GM23248 (cell line): ENCODE measurements at regions not wholly inside any gene's neighbourhood (a gene's known extent, or its start where the extent isn't known, plus 50 kb on each side); places are given as distances from the start of the nearest gene placed in this dataset.

Experiments used
- DNase-seq: peaks from one replicate; pipeline ENCODE4 v3.0.0-alpha.2; 2015
- H2AFZ ChIP-seq: fragments of 200-600 bp; sonication (generic); 2 replicates; pipeline ENCODE4 v1.6.1; 2016; ENCODE audit warnings: antibody characterized with exemption
- H3F3A ChIP-seq: fragments of 200-600 bp; sonication (generic); 2 replicates; pipeline ENCODE4 v1.6.1; 2016; ENCODE audit warnings: mild to moderate bottlenecking, antibody characterized with exemption, mixed run types; ENCODE audit not compliant: insufficient read depth
- H3K27ac ChIP-seq: fragments of 200-600 bp; sonication (generic); 2 replicates; pipeline ENCODE4 v1.5.1; 2016; ENCODE audit warnings: mild to moderate bottlenecking
- H3K27me3 ChIP-seq: fragments of 200-600 bp; sonication (generic); replicated peaks from 2 replicates; pipeline ENCODE4 v1.6.1; 2016; ENCODE audit warnings: mild to moderate bottlenecking; ENCODE audit not compliant: insufficient read depth
- H3K36me3 ChIP-seq: fragments of 200-600 bp; sonication (generic); 2 replicates; pipeline ENCODE4 v1.6.1; 2016; ENCODE audit warnings: low read depth, mild to moderate bottlenecking
- H3K4me1 ChIP-seq: fragments of 200-600 bp; sonication (generic); 2 replicates; pipeline ENCODE4 v1.6.1; 2016; ENCODE audit warnings: mild to moderate bottlenecking; ENCODE audit not compliant: insufficient read depth
- H3K4me2 ChIP-seq: fragments of 200-600 bp; sonication (generic); one replicate; pipeline ENCODE4 v1.6.1; 2016; ENCODE audit warnings: mild to moderate bottlenecking; ENCODE audit not compliant: unreplicated experiment
- H3K4me3 ChIP-seq: fragments of 200-600 bp; sonication (generic); 2 replicates; pipeline ENCODE4 v1.5.1; 2016; ENCODE audit warnings: mild to moderate bottlenecking
- H3K79me2 ChIP-seq: fragments of 200-600 bp; sonication (generic); 2 replicates; pipeline ENCODE4 v1.6.1; 2016; ENCODE audit warnings: mild to moderate bottlenecking; ENCODE audit not compliant: insufficient read depth
- H3K9ac ChIP-seq: fragments of 200-600 bp; sonication (generic); 2 replicates; pipeline ENCODE4 v1.6.1; 2016; ENCODE audit warnings: mild to moderate bottlenecking
- H3K9me2 ChIP-seq: fragments of 200-600 bp; sonication (generic); 2 replicates; pipeline ENCODE4 v1.6.1; 2016; ENCODE audit warnings: mixed run types, mild to moderate bottlenecking, moderate library complexity; ENCODE audit not compliant: insufficient read depth
- H3K9me3 ChIP-seq: fragments of 200-600 bp; sonication (generic); one replicate; pipeline ENCODE4 v1.6.1; 2017; ENCODE audit warnings: low read depth
- H4K20me1 ChIP-seq: fragments of 200-600 bp; sonication (generic); 2 replicates; pipeline ENCODE4 v1.6.0; 2016; ENCODE audit not compliant: insufficient read depth
- EZH2 ChIP-seq: fragments of 200-600 bp; sonication (generic); IDR thresholded peaks from 2 replicates; pipeline ENCODE4 v1.6.1; 2018; ENCODE audit warnings: antibody characterized with exemption, mild to moderate bottlenecking; ENCODE audit not compliant: insufficient read depth, poor library complexity, severe bottlenecking
- EZH2phosphoT487 ChIP-seq: fragments of 200-600 bp; sonication (generic); IDR thresholded peaks from 2 replicates; pipeline ENCODE4 v1.6.1; 2018; ENCODE audit warnings: antibody characterized with exemption, moderate library complexity, mild to moderate bottlenecking, low read depth; ENCODE audit not compliant: insufficient read depth
- WGBS, 2 experiments: methylation state at CpG; one replicate each; pipeline ENCODE4 v1.1.6; 2015 to 2017; ENCODE audit warnings: low lambda C conversion rate in 2 of 2, low coverage in 1 of 2; ENCODE audit errors: missing lambda C conversion rate in 2 of 2; 5-methylcytosine and 5-hydroxymethylcytosine counted together
- in situ Hi-C: fragments of 300-500 bp; cut with MboI; formaldehyde crosslinking; loops from 2 replicates; pipeline ENCODE4 v1.15.0; 2020

GRCh38 chr7:131795400-131795799 is 239.0 kb upstream of the PODXL start:
- Histone ChIP-seq H4K20me1 (no peaks in the 10 kb centered on the region), H3F3A (no peaks in the 10 kb centered on the region), H3K9ac (no peak overlapping the region), H3K9me3 (no peaks in the 10 kb centered on the region), H3K4me2 (no peak overlapping the region), H3K79me2 (no peaks in the 10 kb centered on the region), H3K27ac (no peak overlapping the region), H3K4me3 (no peak overlapping the region), H3K27me3 (no peaks in the 10 kb centered on the region; the same call in 1 of the 2 replicates), H2AFZ (no peak overlapping the region), H3K4me1 (no peaks in the 10 kb centered on the region), H3K9me2 (no peaks in the 10 kb centered on the region), H3K36me3 (no peaks in the 10 kb centered on the region)
- no peak for TF ChIP-seq EZH2
- TF ChIP-seq EZH2phosphoT487 = no peak
- DNase-seq = no peak
- in situ Hi-C loops = no loop called here
- WGBS, 2 experiments = 88 to 91% methylated on average over 10 of the region's 10 CpGs

DNA sequence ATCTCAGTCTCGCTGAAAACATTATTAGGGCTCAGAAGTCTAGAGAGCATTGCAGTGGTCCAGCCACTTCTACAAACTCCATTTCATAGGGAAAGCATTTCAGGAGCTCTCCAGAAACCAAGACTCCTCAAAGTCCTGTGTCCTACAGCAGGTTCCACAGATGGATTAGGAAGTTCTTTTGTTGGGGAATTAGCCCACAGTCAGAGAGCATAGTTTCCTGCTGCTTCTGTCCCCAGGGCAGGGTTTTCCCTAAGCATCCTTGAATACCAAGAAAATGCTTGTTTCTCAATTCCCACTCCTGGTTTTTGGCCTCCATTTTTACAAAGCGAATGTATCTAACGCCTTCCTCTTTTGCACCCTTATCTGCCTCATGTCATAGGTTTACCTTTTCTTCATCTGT is 235.9 kb upstream of the PODXL start:
- TF ChIP-seq EZH2 (no peak), EZH2phosphoT487 (no peak)
- no peaks in the 10 kb centered on the region for H3K9me3 ChIP-seq
- no peaks in the 10 kb centered on the region; the same call in 1 of the 2 replicates for H3K27me3 ChIP-seq
- WGBS, 2 experiments = 77 to 86% methylated on average over 3 of the region's 3 CpGs
- no peak overlapping the region for H2AFZ ChIP-seq
- H3K9ac ChIP-seq = no peak overlapping the region
- no peaks in the 10 kb centered on the region for H3K9me2 ChIP-seq
- in situ Hi-C loops = no loop called here
- H3K79me2 ChIP-seq = no peaks in the 10 kb centered on the region
- DNase-seq = no peak
- no peaks in the 10 kb centered on the region for H3F3A ChIP-seq
- no peak overlapping the region for H3K27ac ChIP-seq
- H3K4me3 ChIP-seq = no peak overlapping the region
- H4K20me1 ChIP-seq = no peaks in the 10 kb centered on the region
- H3K36me3 ChIP-seq = no peaks in the 10 kb centered on the region
- no peaks in the 10 kb centered on the region for H3K4me1 ChIP-seq
- H3K4me2 ChIP-seq = no peak overlapping the region

GRCh38 chr7:131787101-131787500 is 230.7 kb upstream of the PODXL start:
- DNase-seq = no peak
- H3K9me2 ChIP-seq = no peaks in the 10 kb centered on the region
- WGBS, 2 experiments = 90 to 95% methylated on average over 1 of the region's 1 CpG
- H4K20me1 ChIP-seq = no peaks in the 10 kb centered on the region
- H3K9ac ChIP-seq = no peak overlapping the region
- H3K4me1 ChIP-seq = no peaks in the 10 kb centered on the region
- no peaks in the 10 kb centered on the region for H3K79me2 ChIP-seq
- no peaks in the 10 kb centered on the region for H3K36me3 ChIP-seq
- H3F3A ChIP-seq = no peaks in the 10 kb centered on the region
- H3K9me3 ChIP-seq = no peaks in the 10 kb centered on the region
- no peak overlapping the region for H2AFZ ChIP-seq
- H3K4me2 ChIP-seq = no peak overlapping the region
- no peaks in the 10 kb centered on the region for H3K27me3 ChIP-seq
- in situ Hi-C loops = no loop called here
- H3K27ac ChIP-seq = no peak overlapping the region
- TF ChIP-seq EZH2phosphoT487 (no peak), EZH2 (no peak)
- no peak overlapping the region for H3K4me3 ChIP-seq

DNA sequence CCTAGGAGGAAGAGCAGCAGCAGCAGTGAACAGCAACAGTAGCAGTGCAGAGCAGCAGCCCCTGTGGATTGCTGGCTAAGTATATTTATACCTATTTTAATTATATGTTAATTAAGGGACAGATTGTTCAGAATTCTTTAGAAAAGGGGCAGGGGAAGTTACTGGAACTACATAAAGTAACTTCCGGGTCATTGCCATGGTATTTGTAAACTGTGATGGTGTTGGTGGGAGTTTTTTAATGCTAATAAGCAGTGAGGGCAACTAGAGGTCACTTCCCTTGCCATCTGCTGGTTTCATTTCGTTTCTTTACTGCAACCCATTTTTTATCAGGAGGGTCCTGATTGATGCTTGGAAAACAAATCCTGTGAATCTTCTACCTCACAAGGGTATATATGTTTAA is 229.8 kb upstream of the PODXL start:
- Histone ChIP-seq H3K9me2 (no peaks in the 10 kb centered on the region), H2AFZ (no peak overlapping the region), H3K4me2 (no peak overlapping the region), H3K79me2 (no peaks in the 10 kb centered on the region), H3K36me3 (no peaks in the 10 kb centered on the region), H3K9me3 (no peaks in the 10 kb centered on the region), H4K20me1 (no peaks in the 10 kb centered on the region), H3K4me3 (no peak overlapping the region), H3K4me1 (no peaks in the 10 kb centered on the region), H3F3A (no peaks in the 10 kb centered on the region), H3K27ac (no peak overlapping the region), H3K27me3 (no peaks in the 10 kb centered on the region), H3K9ac (no peak overlapping the region)
- TF ChIP-seq EZH2 = no peak
- no peak for TF ChIP-seq EZH2phosphoT487
- WGBS, 2 experiments = 28 to 34% methylated on average over 2 of the region's 2 CpGs
- DNase-seq = no peak
- in situ Hi-C loops = no loop called here

- H3K9me2 ChIP-seq = no peaks in the 10 kb centered on the region
- no peak overlapping the region for H2AFZ ChIP-seq
- H3K36me3 ChIP-seq = no peaks in the 10 kb centered on the region
- no peak overlapping the region for H3K4me3 ChIP-seq
- no peaks in the 10 kb centered on the region for H3K79me2 ChIP-seq
- no peaks in the 10 kb centered on the region for H3F3A ChIP-seq
- no peak for DNase-seq
- 55 to 58% methylated on average over 2 of the region's 2 CpGs for WGBS, 2 experiments
- H4K20me1 ChIP-seq = no peaks in the 10 kb centered on the region
- no peak for TF ChIP-seq EZH2
- TF ChIP-seq EZH2phosphoT487 = no peak
- peaks cover 4% of the 10 kb centered on the region; the same call in 1 of the 2 replicates for H3K27me3 ChIP-seq
- H3K27ac ChIP-seq = no peak overlapping the region
- in situ Hi-C loops = no loop called here
- H3K9ac ChIP-seq = no peak overlapping the region
- H3K4me1 ChIP-seq = no peaks in the 10 kb centered on the region
- H3K9me3 ChIP-seq = no peaks in the 10 kb centered on the region
- H3K4me2 ChIP-seq = no peak overlapping the region
These were observed 222.2 kb upstream of the PODXL start for GRCh38 chr7:131778601-131779000.
